Activated naive CD8-positive, alpha-beta T cell treated with anti-CD3 and anti-CD28 coated beads, Interleukin-2, amount 10 ng/mL, durations not matched to agents 7 days and 5 days (primary cell): ENCODE measurements at regions not wholly inside any gene's neighbourhood (a gene's known extent, or its start where the extent isn't known, plus 50 kb on each side); places are given as distances from the start of the nearest gene placed in this dataset.

Experiments used
- ATAC-seq: fragments of 150-1000 bp; cut with Tn5 transposase; one replicate; pipeline ENCODE4 v1.10.0; 2021; ENCODE audit warnings: low read depth, moderate library complexity
- POLR2A ChIA-PET: fragments of 350-600 bp; sonication (Branson Sonifier 250); formaldehyde crosslinking; loops from one replicate; lab custom pipeline; 2021; ENCODE audit warnings: antibody characterized with exemption; lab: Charles Lee
- DNase-seq: peaks from one replicate; pipeline ENCODE4 v3.0.0; 2021
- H3K27ac Mint-ChIP-seq: one replicate; pipeline ENCODE4 v1.8.0; 2022; ENCODE audit warnings: mild to moderate bottlenecking, mixed read lengths
- H3K27me3 Mint-ChIP-seq: one replicate; pipeline ENCODE4 v1.8.0; 2022; ENCODE audit warnings: mild to moderate bottlenecking, moderate library complexity, mixed read lengths
- H3K36me3 Mint-ChIP-seq: one replicate; pipeline ENCODE4 v1.8.0; 2021; ENCODE audit warnings: mild to moderate bottlenecking, mixed read lengths
- H3K4me1 Mint-ChIP-seq: one replicate; pipeline ENCODE4 v1.8.0; 2021; ENCODE audit warnings: mixed read lengths
- H3K4me3 Mint-ChIP-seq: one replicate; pipeline ENCODE4 v1.8.0; 2022; ENCODE audit warnings: mild to moderate bottlenecking, moderate library complexity, mixed read lengths
- H3K9me3 Mint-ChIP-seq: one replicate; pipeline ENCODE4 v1.8.0; 2021; ENCODE audit warnings: mixed read lengths

GRCh38 chr10:61186408-61186807, 242.4 kb upstream of the RHOBTB1 start:
- H3K27me3 Mint-ChIP-seq: peaks cover 2% of the 10 kb centered on the region
- H3K9me3 Mint-ChIP-seq: no peaks in the 10 kb centered on the region
- POLR2A ChIA-PET: no interaction called here
- no peaks in the 10 kb centered on the region for H3K36me3 Mint-ChIP-seq
- no peak overlapping the region for H3K27ac Mint-ChIP-seq
- ATAC-seq (no peak), DNase-seq (no peak)
- no peak overlapping the region for H3K4me3 Mint-ChIP-seq
- H3K4me1 Mint-ChIP-seq: no peaks in the 10 kb centered on the region

- POLR2A ChIA-PET: no interaction called here
- no peak for DNase-seq
- no peaks in the 10 kb centered on the region for H3K9me3 Mint-ChIP-seq
- peaks cover 2% of the 10 kb centered on the region for H3K27me3 Mint-ChIP-seq
- no peaks in the 10 kb centered on the region for H3K4me1 Mint-ChIP-seq
- H3K27ac Mint-ChIP-seq: no peak overlapping the region
- ATAC-seq: no peak
- H3K4me3 Mint-ChIP-seq: no peak overlapping the region
- H3K36me3 Mint-ChIP-seq: no peaks in the 10 kb centered on the region
Measured at GRCh38 chr10:61184429-61184828, 240.4 kb upstream of the RHOBTB1 start.

- POLR2A ChIA-PET: no interaction called here
- DNase-seq: no peak
- no peaks in the 10 kb centered on the region for H3K36me3 Mint-ChIP-seq
- no peak for ATAC-seq
- peaks cover 2% of the 10 kb centered on the region for H3K27me3 Mint-ChIP-seq
- no peaks in the 10 kb centered on the region for H3K9me3 Mint-ChIP-seq
- no peaks in the 10 kb centered on the region for H3K4me1 Mint-ChIP-seq
- no peak overlapping the region for H3K27ac Mint-ChIP-seq
- H3K4me3 Mint-ChIP-seq: no peak overlapping the region
Measured at GRCh38 chr10:61183967-61184366, 240.0 kb upstream of the RHOBTB1 start.

GRCh38 chr10:61181832-61182231, 237.8 kb upstream of the RHOBTB1 start:
- Mint-ChIP-seq H3K36me3 (no peaks in the 10 kb centered on the region), H3K9me3 (no peaks in the 10 kb centered on the region), H3K4me1 (no peaks in the 10 kb centered on the region), H3K27ac (no peak overlapping the region), H3K4me3 (no peak overlapping the region), H3K27me3 (peaks cover 2% of the 10 kb centered on the region)
- DNase-seq (no peak), ATAC-seq (no peak)
- POLR2A ChIA-PET: no interaction called here

GRCh38 chr10:61179771-61180170, 235.8 kb upstream of the RHOBTB1 start:
- no peaks in the 10 kb centered on the region for H3K27me3 Mint-ChIP-seq
- no peaks in the 10 kb centered on the region for H3K9me3 Mint-ChIP-seq
- no peaks in the 10 kb centered on the region for H3K4me1 Mint-ChIP-seq
- POLR2A ChIA-PET: no interaction called here
- H3K27ac Mint-ChIP-seq: no peak overlapping the region
- no peaks in the 10 kb centered on the region for H3K36me3 Mint-ChIP-seq
- ATAC-seq (no peak), DNase-seq (no peak)
- no peak overlapping the region for H3K4me3 Mint-ChIP-seq

- Mint-ChIP-seq H3K36me3 (no peaks in the 10 kb centered on the region), H3K27me3 (no peaks in the 10 kb centered on the region), H3K27ac (no peak overlapping the region), H3K4me1 (no peaks in the 10 kb centered on the region), H3K9me3 (no peaks in the 10 kb centered on the region), H3K4me3 (no peak overlapping the region)
- ATAC-seq (no peak), DNase-seq (no peak)
- POLR2A ChIA-PET: no interaction called here
Measured at GRCh38 chr10:61176424-61176823, 232.4 kb upstream of the RHOBTB1 start.

- POLR2A ChIA-PET: no interaction called here
- Mint-ChIP-seq H3K36me3 (no peaks in the 10 kb centered on the region), H3K9me3 (no peaks in the 10 kb centered on the region), H3K4me3 (no peak overlapping the region), H3K27me3 (no peaks in the 10 kb centered on the region), H3K27ac (no peak overlapping the region), H3K4me1 (no peaks in the 10 kb centered on the region)
- DNase-seq (no peak), ATAC-seq (no peak)
Measured at GRCh38 chr10:61175316-61175715, 231.3 kb upstream of the RHOBTB1 start.

GRCh38 chr10:61173450-61173849, 229.5 kb upstream of the RHOBTB1 start:
- Mint-ChIP-seq H3K4me1 (no peaks in the 10 kb centered on the region), H3K27ac (no peak overlapping the region), H3K27me3 (no peaks in the 10 kb centered on the region), H3K36me3 (no peaks in the 10 kb centered on the region), H3K9me3 (no peaks in the 10 kb centered on the region), H3K4me3 (no peak overlapping the region)
- no peak for ATAC-seq
- no peak for DNase-seq
- POLR2A ChIA-PET: no interaction called here

GRCh38 chr10:61172182-61172926, 228.4 kb upstream of the RHOBTB1 start:
- Mint-ChIP-seq H3K4me3 (no peak overlapping the region), H3K36me3 (no peaks in the 10 kb centered on the region), H3K4me1 (no peaks in the 10 kb centered on the region), H3K27ac (no peak overlapping the region), H3K27me3 (no peaks in the 10 kb centered on the region), H3K9me3 (no peaks in the 10 kb centered on the region)
- POLR2A ChIA-PET: no interaction called here
- no peak for DNase-seq
- ATAC-seq: no peak

GRCh38 chr10:61170594-61170993, 226.6 kb upstream of the RHOBTB1 start:
- H3K4me1 Mint-ChIP-seq: no peaks in the 10 kb centered on the region
- H3K9me3 Mint-ChIP-seq: no peaks in the 10 kb centered on the region
- no peak for DNase-seq
- H3K27me3 Mint-ChIP-seq: no peaks in the 10 kb centered on the region
- POLR2A ChIA-PET: no interaction called here
- no peak for ATAC-seq
- no peak overlapping the region for H3K4me3 Mint-ChIP-seq
- no peak overlapping the region for H3K27ac Mint-ChIP-seq
- H3K36me3 Mint-ChIP-seq: no peaks in the 10 kb centered on the region

- no peak for ATAC-seq
- Mint-ChIP-seq H3K4me3 (no peak overlapping the region), H3K27me3 (no peaks in the 10 kb centered on the region), H3K36me3 (no peaks in the 10 kb centered on the region), H3K4me1 (no peaks in the 10 kb centered on the region), H3K9me3 (no peaks in the 10 kb centered on the region), H3K27ac (no peak overlapping the region)
- DNase-seq: no peak
- POLR2A ChIA-PET: no interaction called here
Measured at GRCh38 chr10:61169294-61169693, 225.3 kb upstream of the RHOBTB1 start.

GRCh38 chr10:61166489-61166888, 222.5 kb upstream of the RHOBTB1 start:
- POLR2A ChIA-PET: no interaction called here
- Mint-ChIP-seq H3K4me3 (no peak overlapping the region), H3K9me3 (no peaks in the 10 kb centered on the region), H3K27me3 (no peaks in the 10 kb centered on the region), H3K27ac (no peak overlapping the region), H3K36me3 (no peaks in the 10 kb centered on the region), H3K4me1 (no peaks in the 10 kb centered on the region)
- ATAC-seq (no peak), DNase-seq (no peak)

- Mint-ChIP-seq H3K4me3 (no peak overlapping the region), H3K36me3 (no peaks in the 10 kb centered on the region), H3K27ac (no peak overlapping the region), H3K27me3 (no peaks in the 10 kb centered on the region), H3K9me3 (no peaks in the 10 kb centered on the region), H3K4me1 (no peaks in the 10 kb centered on the region)
- ATAC-seq (no peak), DNase-seq (no peak)
- POLR2A ChIA-PET: no interaction called here
Measured at GRCh38 chr10:61166065-61166464, 222.1 kb upstream of the RHOBTB1 start.

GRCh38 chr10:61164458-61165160, 220.6 kb upstream of the RHOBTB1 start:
- no peaks in the 10 kb centered on the region for H3K4me1 Mint-ChIP-seq

More at GRCh38 chr10:61164458-61165160, 220.6 kb upstream of the RHOBTB1 start:
- no peak overlapping the region for H3K4me3 Mint-ChIP-seq
- H3K27me3 Mint-ChIP-seq: no peaks in the 10 kb centered on the region
- no peak for ATAC-seq
- H3K36me3 Mint-ChIP-seq: no peaks in the 10 kb centered on the region
- no peak overlapping the region for H3K27ac Mint-ChIP-seq
- no peaks in the 10 kb centered on the region for H3K9me3 Mint-ChIP-seq
- no peak for DNase-seq
- POLR2A ChIA-PET: no interaction called here
